ENCODE measurements at regions not wholly inside any gene's neighbourhood (a gene's known extent, or its start where the extent isn't known, plus 50 kb on each side); places are given as distances from the start of the nearest gene placed in this dataset.

DNA sequence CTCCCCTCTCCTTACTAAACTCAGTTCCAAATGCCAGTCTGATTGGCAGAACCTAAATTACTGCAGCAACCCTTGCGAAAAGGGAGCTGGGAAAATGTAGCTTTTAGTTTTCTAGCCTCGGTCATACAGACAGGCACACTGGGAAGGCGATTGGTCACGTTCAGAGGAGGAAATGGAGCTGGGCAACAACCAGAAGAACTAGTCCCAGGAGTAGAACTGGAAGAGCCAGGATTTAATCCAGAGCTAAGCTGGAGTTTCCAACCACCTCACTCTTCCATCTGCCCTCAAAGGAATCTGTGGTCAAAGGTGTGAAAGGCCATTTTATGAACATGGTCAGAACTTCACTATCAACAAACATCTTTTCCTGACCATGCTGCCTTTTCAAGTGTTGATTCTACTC lies 155.7 kb upstream of the ARHGAP20 start:
- TF ChIP-seq, protein P1, sequence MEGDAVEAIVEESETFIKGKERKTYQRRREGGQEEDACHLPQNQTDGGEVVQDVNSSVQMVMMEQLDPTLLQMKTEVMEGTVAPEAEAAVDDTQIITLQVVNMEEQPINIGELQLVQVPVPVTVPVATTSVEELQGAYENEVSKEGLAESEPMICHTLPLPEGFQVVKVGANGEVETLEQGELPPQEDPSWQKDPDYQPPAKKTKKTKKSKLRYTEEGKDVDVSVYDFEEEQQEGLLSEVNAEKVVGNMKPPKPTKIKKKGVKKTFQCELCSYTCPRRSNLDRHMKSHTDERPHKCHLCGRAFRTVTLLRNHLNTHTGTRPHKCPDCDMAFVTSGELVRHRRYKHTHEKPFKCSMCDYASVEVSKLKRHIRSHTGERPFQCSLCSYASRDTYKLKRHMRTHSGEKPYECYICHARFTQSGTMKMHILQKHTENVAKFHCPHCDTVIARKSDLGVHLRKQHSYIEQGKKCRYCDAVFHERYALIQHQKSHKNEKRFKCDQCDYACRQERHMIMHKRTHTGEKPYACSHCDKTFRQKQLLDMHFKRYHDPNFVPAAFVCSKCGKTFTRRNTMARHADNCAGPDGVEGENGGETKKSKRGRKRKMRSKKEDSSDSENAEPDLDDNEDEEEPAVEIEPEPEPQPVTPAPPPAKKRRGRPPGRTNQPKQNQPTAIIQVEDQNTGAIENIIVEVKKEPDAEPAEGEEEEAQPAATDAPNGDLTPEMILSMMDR (IDR thresholded peaks at IDR 0.05; ENCODE audit: low read length), result no peak
- no peak for TF ChIP-seq EZH2phosphoT487 (IDR thresholded peaks at IDR 0.05; ENCODE audit: low read length)
- no peak overlapping the region for H3K9ac ChIP-seq (ENCODE audit: low read length)
- H3K9me2 ChIP-seq (replicated peaks; ENCODE audit: insufficient read depth, low read length), result no peaks in the 10 kb centered on the region
- H4K20me1 ChIP-seq (ENCODE audit: insufficient read depth, low read length), result no peaks in the 10 kb centered on the region
- H3K27me3 ChIP-seq (replicated peaks; ENCODE audit: insufficient read depth, low read length), result no peaks in the 10 kb centered on the region
- H3K9me3 ChIP-seq (replicated peaks; ENCODE audit: insufficient read depth, low read length), result no peaks in the 10 kb centered on the region
- H3K36me3 ChIP-seq (replicated peaks; ENCODE audit: insufficient read depth, low read length), result no peaks in the 10 kb centered on the region
- no peak overlapping the region for H3K4me2 ChIP-seq (ENCODE audit: low read depth, low read length)
- no peaks in the 10 kb centered on the region for H3F3A ChIP-seq (ENCODE audit: insufficient read depth, low read length)
- DNase-seq, result no peak
- no peaks in the 10 kb centered on the region for H3K4me1 ChIP-seq (ENCODE audit: low read length)
- no peak overlapping the region for H3K27ac ChIP-seq (ENCODE audit: low read length)
- H2AFZ ChIP-seq (ENCODE audit: low read length), result no peak overlapping the region
- no peaks in the 10 kb centered on the region for H3K79me2 ChIP-seq (ENCODE audit: low read length)
- H3K4me3 ChIP-seq (ENCODE audit: low read length), result no peak overlapping the region

DNA sequence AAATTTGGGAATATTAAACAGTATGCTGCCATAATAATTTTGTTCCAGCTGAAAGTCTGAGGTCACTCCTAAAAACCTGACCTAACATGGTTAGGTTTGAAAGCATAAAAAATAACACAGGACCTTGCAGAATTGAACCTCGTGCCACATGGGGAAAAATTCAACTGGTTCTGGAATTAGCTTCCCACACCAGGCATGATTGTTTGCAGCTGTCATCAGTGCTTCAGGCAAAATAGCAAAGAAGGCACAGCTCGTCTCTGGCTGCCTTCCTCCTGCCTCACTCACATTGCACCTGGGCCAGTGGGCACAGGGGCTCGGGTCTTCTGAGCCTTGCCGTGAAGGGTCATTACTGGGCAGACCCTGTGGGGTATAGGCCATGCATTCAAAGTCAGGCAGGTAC lies 153.8 kb upstream of the ARHGAP20 start:
- Histone ChIP-seq H4K20me1 (ENCODE audit: insufficient read depth, low read length) (no peaks in the 10 kb centered on the region), H3K9me2 (replicated peaks; ENCODE audit: insufficient read depth, low read length) (no peaks in the 10 kb centered on the region), H3K9me3 (replicated peaks; ENCODE audit: insufficient read depth, low read length) (no peaks in the 10 kb centered on the region), H3K4me2 (ENCODE audit: low read depth, low read length) (no peak overlapping the region), H3K36me3 (replicated peaks; ENCODE audit: insufficient read depth, low read length) (no peaks in the 10 kb centered on the region), H3K9ac (ENCODE audit: low read length) (no peak overlapping the region), H3K27me3 (replicated peaks; ENCODE audit: insufficient read depth, low read length) (no peaks in the 10 kb centered on the region), H3K79me2 (ENCODE audit: low read length) (no peaks in the 10 kb centered on the region), H3F3A (ENCODE audit: insufficient read depth, low read length) (no peaks in the 10 kb centered on the region), H3K4me3 (ENCODE audit: low read length) (no peak overlapping the region), H2AFZ (ENCODE audit: low read length) (no peak overlapping the region), H3K27ac (ENCODE audit: low read length) (no peak overlapping the region), H3K4me1 (ENCODE audit: low read length) (no peaks in the 10 kb centered on the region)
- TF ChIP-seq EZH2 (optimal IDR thresholded peaks at IDR 0.05; ENCODE audit: low read depth, low read length) (no peak), EZH2phosphoT487 (IDR thresholded peaks at IDR 0.05; ENCODE audit: low read length) (no peak)
- TF ChIP-seq, protein P1 (IDR thresholded peaks at IDR 0.05; ENCODE audit: low read length), result no peak
- no peak for DNase-seq

DNA sequence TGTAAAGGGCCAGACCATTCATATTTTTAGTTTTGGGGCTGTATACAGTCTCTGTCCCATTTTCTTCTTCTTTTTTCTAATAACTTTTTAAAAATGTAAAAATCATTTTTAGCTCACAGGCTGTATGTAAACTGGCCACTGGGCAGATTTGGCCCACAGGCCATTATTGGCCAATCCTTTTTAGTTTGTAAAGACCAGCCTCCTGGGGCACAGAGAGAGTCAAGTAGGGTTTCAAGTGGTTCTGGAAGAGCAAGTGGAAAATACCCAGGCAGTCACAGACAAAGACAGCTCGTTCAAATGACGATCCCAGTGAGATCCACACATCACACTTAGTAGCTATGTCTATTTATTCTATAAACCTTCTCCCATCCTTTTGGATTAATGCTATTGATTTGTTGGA lies 150.2 kb upstream of the ARHGAP20 start:
- Histone ChIP-seq H3K9me2 (replicated peaks; ENCODE audit: insufficient read depth, low read length) (no peaks in the 10 kb centered on the region), H3K36me3 (replicated peaks; ENCODE audit: insufficient read depth, low read length) (no peaks in the 10 kb centered on the region), H3K27me3 (replicated peaks; ENCODE audit: insufficient read depth, low read length) (no peaks in the 10 kb centered on the region), H2AFZ (ENCODE audit: low read length) (no peak overlapping the region), H3K4me1 (ENCODE audit: low read length) (no peaks in the 10 kb centered on the region), H4K20me1 (ENCODE audit: insufficient read depth, low read length) (no peaks in the 10 kb centered on the region), H3F3A (ENCODE audit: insufficient read depth, low read length) (no peaks in the 10 kb centered on the region), H3K4me2 (ENCODE audit: low read depth, low read length) (no peak overlapping the region), H3K9ac (ENCODE audit: low read length) (no peak overlapping the region), H3K79me2 (ENCODE audit: low read length) (no peaks in the 10 kb centered on the region), H3K4me3 (ENCODE audit: low read length) (no peak overlapping the region), H3K9me3 (replicated peaks; ENCODE audit: insufficient read depth, low read length) (no peaks in the 10 kb centered on the region), H3K27ac (ENCODE audit: low read length) (no peak overlapping the region)
- TF ChIP-seq EZH2 (optimal IDR thresholded peaks at IDR 0.05; ENCODE audit: low read depth, low read length) (no peak), EZH2phosphoT487 (IDR thresholded peaks at IDR 0.05; ENCODE audit: low read length) (no peak)
- TF ChIP-seq, protein P1 (IDR thresholded peaks at IDR 0.05; ENCODE audit: low read length), result no peak
- no peak for DNase-seq

Measured in MM.1S (cell line).